GM23338 (cell line): ENCODE measurements at regions not wholly inside any gene's neighbourhood (a gene's known extent, or its start where the extent isn't known, plus 50 kb on each side); places are given as distances from the start of the nearest gene placed in this dataset.

Source experiments
- ATAC-seq: fragments of 200-7000 bp; cut with Tn5 transposase; 3 replicates; pipeline ENCODE4 v1.9.1; 2020
- DNase-seq: peaks from one replicate; pipeline ENCODE4 v3.0.0-alpha.2; 2015; ENCODE audit warnings: low spot score
- H2AFZ ChIP-seq: fragments of 200-600 bp; sonication (generic); 2 replicates; pipeline ENCODE4 v1.8.0; 2016; ENCODE audit warnings: antibody characterized with exemption, mild to moderate bottlenecking, moderate library complexity
- H3F3A ChIP-seq: fragments of 200-600 bp; sonication (generic); replicated peaks from 2 replicates; pipeline ENCODE4 v1.8.0; 2017; ENCODE audit warnings: antibody characterized with exemption, mixed run types, low read depth
- H3K27ac ChIP-seq: fragments of 200-600 bp; sonication (generic); 2 replicates; pipeline ENCODE4 v1.6.1; 2016; ENCODE audit warnings: low read depth
- H3K27me3 ChIP-seq: fragments of 200-600 bp; sonication (generic); 2 replicates; pipeline ENCODE4 v1.8.0; 2016; ENCODE audit warnings: mild to moderate bottlenecking, mixed run types, moderate library complexity; ENCODE audit not compliant: insufficient read depth
- H3K36me3 ChIP-seq: fragments of 200-600 bp; sonication (generic); 2 replicates; pipeline ENCODE4 v1.8.0; 2016; ENCODE audit warnings: mild to moderate bottlenecking; ENCODE audit not compliant: insufficient read depth
- H3K4me1 ChIP-seq: fragments of 200-600 bp; sonication (generic); 2 replicates; pipeline ENCODE4 v1.8.0; 2016; ENCODE audit warnings: mild to moderate bottlenecking, moderate library complexity; ENCODE audit not compliant: insufficient read depth
- H3K4me2 ChIP-seq: fragments of 200-600 bp; sonication (generic); 2 replicates; pipeline ENCODE4 v1.7.1; 2017; ENCODE audit warnings: mixed run types
- H3K4me3 ChIP-seq: fragments of 200-600 bp; sonication (generic); 2 replicates; pipeline ENCODE4 v1.6.1; 2016; ENCODE audit warnings: mixed run types
- H3K79me2 ChIP-seq: fragments of 200-600 bp; sonication (generic); replicated peaks from 2 replicates; pipeline ENCODE4 v1.8.0; 2017; ENCODE audit warnings: mild to moderate bottlenecking; ENCODE audit not compliant: insufficient read depth
- H3K9me2 ChIP-seq: fragments of 200-600 bp; sonication (generic); 2 replicates; pipeline ENCODE4 v1.8.0; 2017; ENCODE audit not compliant: insufficient read depth
- H4K20me1 ChIP-seq: fragments of 200-600 bp; sonication (generic); replicated peaks from 2 replicates; pipeline ENCODE4 v1.8.0; 2017; ENCODE audit warnings: mild to moderate bottlenecking; ENCODE audit not compliant: insufficient read depth
- H3K27ac Mint-ChIP-seq: 2 replicates; pipeline ENCODE4 v1.8.0; 2020; ENCODE audit warnings: inconsistent platforms, mild to moderate bottlenecking, moderate library complexity, mixed read lengths
- H3K27me3 Mint-ChIP-seq: 3 replicates; pipeline ENCODE4 v1.8.0; 2022; ENCODE audit warnings: low read depth, mild to moderate bottlenecking, moderate library complexity, mixed read lengths, inconsistent platforms; ENCODE audit not compliant: insufficient read depth, poor library complexity
- H3K36me3 Mint-ChIP-seq: 3 replicates; pipeline ENCODE4 v1.8.0; 2021; ENCODE audit warnings: low read depth, mild to moderate bottlenecking, inconsistent platforms, moderate library complexity, mixed read lengths
- H3K4me1 Mint-ChIP-seq: 3 replicates; pipeline ENCODE4 v1.8.0; 2020; ENCODE audit warnings: mild to moderate bottlenecking, inconsistent platforms, mixed read lengths
- H3K4me3 Mint-ChIP-seq: 3 replicates; pipeline ENCODE4 v1.8.0; 2021; ENCODE audit warnings: moderate library complexity, mild to moderate bottlenecking, inconsistent platforms, mixed read lengths
- H3K9me3 Mint-ChIP-seq: 3 replicates; pipeline ENCODE4 v1.8.0; 2020; ENCODE audit warnings: moderate library complexity, mild to moderate bottlenecking, inconsistent platforms, mixed read lengths
- CREB1 ChIP-seq: fragments of 250-450 bp; sonication (Bioruptor Pico); IDR thresholded peaks from 2 replicates; pipeline ENCODE4 v1.5.0; 2020; ENCODE audit warnings: low read depth, mild to moderate bottlenecking, moderate library complexity
- EZH2 ChIP-seq: fragments of 200-600 bp; sonication (generic); IDR thresholded peaks from one replicate; pipeline ENCODE4 v1.8.0; 2017; ENCODE audit warnings: antibody characterized with exemption, mild to moderate bottlenecking, low read depth; ENCODE audit not compliant: unreplicated experiment
- EZH2phosphoT487 ChIP-seq: fragments of 200-600 bp; sonication (generic); IDR thresholded peaks from one replicate; pipeline ENCODE4 v1.8.1; 2018; ENCODE audit warnings: antibody characterized with exemption; ENCODE audit not compliant: unreplicated experiment
- JUNB ChIP-seq: IDR thresholded peaks from one replicate; pipeline ENCODE4 v1.6.1; 2016; ENCODE audit warnings: antibody characterized with exemption; ENCODE audit not compliant: unreplicated experiment
- NANOG ChIP-seq: IDR thresholded peaks from 2 replicates; pipeline ENCODE4 v1.6.1; 2016; ENCODE audit warnings: antibody characterized with exemption, borderline replicate concordance
- STAT1 ChIP-seq: IDR thresholded peaks from one replicate; pipeline ENCODE4 v1.6.1; 2016; ENCODE audit warnings: antibody characterized with exemption; ENCODE audit not compliant: unreplicated experiment
- ZNF114 ChIP-seq: fragments of 250-450 bp; sonication (Bioruptor Pico); IDR thresholded peaks from 2 replicates; pipeline ENCODE4 v1.5.0; 2020; ENCODE audit warnings: mild to moderate bottlenecking, moderate library complexity
- ZNF331 ChIP-seq: fragments of 250-450 bp; sonication (Bioruptor Pico); IDR thresholded peaks from 2 replicates; pipeline ENCODE4 v1.5.0; 2020; ENCODE audit warnings: low read depth, mild to moderate bottlenecking, moderate library complexity
- TF ChIP-seq, protein P1 (sequence below), 2 experiments: fragments of 200-600 bp in 1 of 2; sonication (generic) in 1 of 2; conservative IDR thresholded peaks; 2 replicates each; pipeline versions ENCODE4 v1.5.1 to v1.6.1; 2016 to 2017; ENCODE audit warnings: antibody characterized with exemption in 2 of 2, low read depth in 2 of 2, mild to moderate bottlenecking in 2 of 2, moderate library complexity in 1 of 2
- TF ChIP-seq, protein P2 (sequence below): fragments of 250-450 bp; sonication (Bioruptor Pico); IDR thresholded peaks from 2 replicates; pipeline ENCODE4 v1.5.0; 2020; ENCODE audit warnings: mild to moderate bottlenecking, moderate library complexity
- TF ChIP-seq, protein P3 (sequence below): IDR thresholded peaks from one replicate; pipeline ENCODE4 v1.6.1; 2018; ENCODE audit warnings: antibody characterized with exemption; ENCODE audit not compliant: unreplicated experiment

DNA sequence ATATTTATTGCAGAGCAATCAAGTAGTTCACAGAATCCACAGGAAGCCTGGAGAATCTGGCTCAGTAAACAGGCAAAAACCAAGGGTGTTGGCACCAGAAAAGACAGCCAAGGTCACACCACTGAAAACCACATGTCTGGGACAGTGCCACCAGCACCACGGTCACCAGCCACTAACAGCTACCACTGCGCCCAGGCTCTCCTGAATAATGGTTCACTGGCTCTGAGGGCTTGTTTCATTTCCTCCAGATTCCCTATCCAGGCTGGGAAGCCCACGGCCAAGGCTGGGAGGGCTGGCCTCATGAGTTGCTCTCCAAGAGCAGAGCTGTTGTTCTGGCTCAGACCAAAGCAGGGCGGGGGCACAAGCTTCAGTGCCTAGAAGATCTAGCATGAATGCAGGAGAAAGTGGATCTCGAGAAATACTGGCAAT, 54.5 kb upstream of the PTGFRN start (continued):
- TF ChIP-seq, protein P1, sequence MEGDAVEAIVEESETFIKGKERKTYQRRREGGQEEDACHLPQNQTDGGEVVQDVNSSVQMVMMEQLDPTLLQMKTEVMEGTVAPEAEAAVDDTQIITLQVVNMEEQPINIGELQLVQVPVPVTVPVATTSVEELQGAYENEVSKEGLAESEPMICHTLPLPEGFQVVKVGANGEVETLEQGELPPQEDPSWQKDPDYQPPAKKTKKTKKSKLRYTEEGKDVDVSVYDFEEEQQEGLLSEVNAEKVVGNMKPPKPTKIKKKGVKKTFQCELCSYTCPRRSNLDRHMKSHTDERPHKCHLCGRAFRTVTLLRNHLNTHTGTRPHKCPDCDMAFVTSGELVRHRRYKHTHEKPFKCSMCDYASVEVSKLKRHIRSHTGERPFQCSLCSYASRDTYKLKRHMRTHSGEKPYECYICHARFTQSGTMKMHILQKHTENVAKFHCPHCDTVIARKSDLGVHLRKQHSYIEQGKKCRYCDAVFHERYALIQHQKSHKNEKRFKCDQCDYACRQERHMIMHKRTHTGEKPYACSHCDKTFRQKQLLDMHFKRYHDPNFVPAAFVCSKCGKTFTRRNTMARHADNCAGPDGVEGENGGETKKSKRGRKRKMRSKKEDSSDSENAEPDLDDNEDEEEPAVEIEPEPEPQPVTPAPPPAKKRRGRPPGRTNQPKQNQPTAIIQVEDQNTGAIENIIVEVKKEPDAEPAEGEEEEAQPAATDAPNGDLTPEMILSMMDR (conservative IDR thresholded peaks at IDR 0.05; ENCODE audit: low read depth in 2 of 2), result no peak
- TF ChIP-seq ZNF114 (CRISPR knock-in tag), result no peak
- no peak for TF ChIP-seq EZH2

DNA sequence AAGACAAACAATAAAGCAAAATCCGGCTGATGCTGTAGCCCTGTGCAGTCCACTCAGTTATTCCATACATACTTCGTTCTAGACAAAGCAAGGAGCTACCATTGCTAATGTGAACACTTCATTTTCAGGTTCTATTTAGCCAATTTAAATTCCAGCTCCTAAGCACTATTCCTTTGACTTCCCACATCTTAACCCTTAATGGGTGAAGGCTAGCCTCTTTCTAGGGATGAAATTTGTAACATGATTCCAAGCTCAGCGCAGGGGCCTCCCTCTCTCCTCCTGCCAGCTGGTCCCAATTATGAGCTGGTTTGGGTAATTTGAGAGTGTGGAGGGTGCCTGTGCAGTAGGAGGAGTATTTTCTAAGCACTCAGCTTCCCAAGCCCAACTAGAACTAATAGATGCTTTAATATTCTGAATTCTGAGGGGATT, 53.9 kb upstream of the PTGFRN start:
- ATAC-seq (peak; percentile 9; the same call in 2 of the 3 replicates), DNase-seq (no peak)
- Histone ChIP-seq H3F3A (0 out of 2 replicates have a peak, but pooled peaks cover 3% of the 10 kb centered on the region), H3K27ac (peak overlapping the region; percentile 83; the same call in 1 of the 2 replicates), H4K20me1 (no peaks in the 10 kb centered on the region), H3K9me2 (peaks cover 3% of the 10 kb centered on the region; the same call in 1 of the 2 replicates), H3K4me1 (peaks cover 58% of the 10 kb centered on the region), H3K4me2 (peak overlapping the region; percentile 67), H2AFZ (peak overlapping the region; percentile 16), H3K4me3 (no peak overlapping the region), H3K79me2 (no peaks in the 10 kb centered on the region), H3K36me3 (no peaks in the 10 kb centered on the region), H3K27me3 (no peaks in the 10 kb centered on the region)
- Mint-ChIP-seq H3K4me1 (peaks cover 62% of the 10 kb centered on the region), H3K9me3 (no peaks in the 10 kb centered on the region), H3K36me3 (0 out of 3 replicates have a peak, but pooled peaks cover 4% of the 10 kb centered on the region), H3K27ac (peak overlapping the region; percentile 98), H3K27me3 (no peaks in the 10 kb centered on the region), H3K4me3 (no peak overlapping the region)
- TF ChIP-seq STAT1 (no peak), ZNF331 (CRISPR knock-in tag) (no peak), JUNB (no peak), CREB1 (no peak), NANOG (no peak), EZH2phosphoT487 (no peak)
- TF ChIP-seq, protein P2, sequence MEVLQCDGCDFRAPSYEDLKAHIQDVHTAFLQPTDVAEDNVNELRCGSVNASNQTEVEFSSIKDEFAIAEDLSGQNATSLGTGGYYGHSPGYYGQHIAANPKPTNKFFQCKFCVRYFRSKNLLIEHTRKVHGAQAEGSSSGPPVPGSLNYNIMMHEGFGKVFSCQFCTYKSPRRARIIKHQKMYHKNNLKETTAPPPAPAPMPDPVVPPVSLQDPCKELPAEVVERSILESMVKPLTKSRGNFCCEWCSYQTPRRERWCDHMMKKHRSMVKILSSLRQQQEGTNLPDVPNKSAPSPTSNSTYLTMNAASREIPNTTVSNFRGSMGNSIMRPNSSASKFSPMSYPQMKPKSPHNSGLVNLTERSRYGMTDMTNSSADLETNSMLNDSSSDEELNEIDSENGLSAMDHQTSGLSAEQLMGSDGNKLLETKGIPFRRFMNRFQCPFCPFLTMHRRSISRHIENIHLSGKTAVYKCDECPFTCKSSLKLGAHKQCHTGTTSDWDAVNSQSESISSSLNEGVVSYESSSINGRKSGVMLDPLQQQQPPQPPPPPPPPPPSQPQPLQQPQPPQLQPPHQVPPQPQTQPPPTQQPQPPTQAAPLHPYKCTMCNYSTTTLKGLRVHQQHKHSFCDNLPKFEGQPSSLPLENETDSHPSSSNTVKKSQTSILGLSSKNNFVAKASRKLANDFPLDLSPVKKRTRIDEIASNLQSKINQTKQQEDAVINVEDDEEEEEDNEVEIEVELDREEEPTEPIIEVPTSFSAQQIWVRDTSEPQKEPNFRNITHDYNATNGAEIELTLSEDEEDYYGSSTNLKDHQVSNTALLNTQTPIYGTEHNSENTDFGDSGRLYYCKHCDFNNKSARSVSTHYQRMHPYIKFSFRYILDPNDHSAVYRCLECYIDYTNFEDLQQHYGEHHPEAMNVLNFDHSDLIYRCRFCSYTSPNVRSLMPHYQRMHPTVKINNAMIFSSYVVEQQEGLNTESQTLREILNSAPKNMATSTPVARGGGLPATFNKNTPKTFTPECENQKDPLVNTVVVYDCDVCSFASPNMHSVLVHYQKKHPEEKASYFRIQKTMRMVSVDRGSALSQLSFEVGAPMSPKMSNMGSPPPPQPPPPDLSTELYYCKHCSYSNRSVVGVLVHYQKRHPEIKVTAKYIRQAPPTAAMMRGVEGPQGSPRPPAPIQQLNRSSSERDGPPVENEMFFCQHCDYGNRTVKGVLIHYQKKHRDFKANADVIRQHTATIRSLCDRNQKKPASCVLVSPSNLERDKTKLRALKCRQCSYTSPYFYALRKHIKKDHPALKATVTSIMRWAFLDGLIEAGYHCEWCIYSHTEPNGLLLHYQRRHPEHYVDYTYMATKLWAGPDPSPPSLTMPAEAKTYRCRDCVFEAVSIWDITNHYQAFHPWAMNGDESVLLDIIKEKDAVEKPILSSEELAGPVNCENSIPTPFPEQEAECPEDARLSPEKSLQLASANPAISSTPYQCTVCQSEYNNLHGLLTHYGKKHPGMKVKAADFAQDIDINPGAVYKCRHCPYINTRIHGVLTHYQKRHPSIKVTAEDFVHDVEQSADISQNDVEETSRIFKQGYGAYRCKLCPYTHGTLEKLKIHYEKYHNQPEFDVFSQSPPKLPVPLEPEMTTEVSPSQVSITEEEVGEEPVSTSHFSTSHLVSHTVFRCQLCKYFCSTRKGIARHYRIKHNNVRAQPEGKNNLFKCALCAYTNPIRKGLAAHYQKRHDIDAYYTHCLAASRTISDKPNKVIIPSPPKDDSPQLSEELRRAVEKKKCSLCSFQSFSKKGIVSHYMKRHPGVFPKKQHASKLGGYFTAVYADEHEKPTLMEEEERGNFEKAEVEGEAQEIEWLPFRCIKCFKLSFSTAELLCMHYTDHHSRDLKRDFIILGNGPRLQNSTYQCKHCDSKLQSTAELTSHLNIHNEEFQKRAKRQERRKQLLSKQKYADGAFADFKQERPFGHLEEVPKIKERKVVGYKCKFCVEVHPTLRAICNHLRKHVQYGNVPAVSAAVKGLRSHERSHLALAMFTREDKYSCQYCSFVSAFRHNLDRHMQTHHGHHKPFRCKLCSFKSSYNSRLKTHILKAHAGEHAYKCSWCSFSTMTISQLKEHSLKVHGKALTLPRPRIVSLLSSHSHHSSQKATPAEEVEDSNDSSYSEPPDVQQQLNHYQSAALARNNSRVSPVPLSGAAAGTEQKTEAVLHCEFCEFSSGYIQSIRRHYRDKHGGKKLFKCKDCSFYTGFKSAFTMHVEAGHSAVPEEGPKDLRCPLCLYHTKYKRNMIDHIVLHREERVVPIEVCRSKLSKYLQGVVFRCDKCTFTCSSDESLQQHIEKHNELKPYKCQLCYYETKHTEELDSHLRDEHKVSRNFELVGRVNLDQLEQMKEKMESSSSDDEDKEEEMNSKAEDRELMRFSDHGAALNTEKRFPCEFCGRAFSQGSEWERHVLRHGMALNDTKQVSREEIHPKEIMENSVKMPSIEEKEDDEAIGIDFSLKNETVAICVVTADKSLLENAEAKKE (CRISPR knock-in tag), result no peak
- TF ChIP-seq, protein P1 (conservative IDR thresholded peaks at IDR 0.05; ENCODE audit: low read depth in 2 of 2), result no peak
- TF ChIP-seq, protein P3, sequence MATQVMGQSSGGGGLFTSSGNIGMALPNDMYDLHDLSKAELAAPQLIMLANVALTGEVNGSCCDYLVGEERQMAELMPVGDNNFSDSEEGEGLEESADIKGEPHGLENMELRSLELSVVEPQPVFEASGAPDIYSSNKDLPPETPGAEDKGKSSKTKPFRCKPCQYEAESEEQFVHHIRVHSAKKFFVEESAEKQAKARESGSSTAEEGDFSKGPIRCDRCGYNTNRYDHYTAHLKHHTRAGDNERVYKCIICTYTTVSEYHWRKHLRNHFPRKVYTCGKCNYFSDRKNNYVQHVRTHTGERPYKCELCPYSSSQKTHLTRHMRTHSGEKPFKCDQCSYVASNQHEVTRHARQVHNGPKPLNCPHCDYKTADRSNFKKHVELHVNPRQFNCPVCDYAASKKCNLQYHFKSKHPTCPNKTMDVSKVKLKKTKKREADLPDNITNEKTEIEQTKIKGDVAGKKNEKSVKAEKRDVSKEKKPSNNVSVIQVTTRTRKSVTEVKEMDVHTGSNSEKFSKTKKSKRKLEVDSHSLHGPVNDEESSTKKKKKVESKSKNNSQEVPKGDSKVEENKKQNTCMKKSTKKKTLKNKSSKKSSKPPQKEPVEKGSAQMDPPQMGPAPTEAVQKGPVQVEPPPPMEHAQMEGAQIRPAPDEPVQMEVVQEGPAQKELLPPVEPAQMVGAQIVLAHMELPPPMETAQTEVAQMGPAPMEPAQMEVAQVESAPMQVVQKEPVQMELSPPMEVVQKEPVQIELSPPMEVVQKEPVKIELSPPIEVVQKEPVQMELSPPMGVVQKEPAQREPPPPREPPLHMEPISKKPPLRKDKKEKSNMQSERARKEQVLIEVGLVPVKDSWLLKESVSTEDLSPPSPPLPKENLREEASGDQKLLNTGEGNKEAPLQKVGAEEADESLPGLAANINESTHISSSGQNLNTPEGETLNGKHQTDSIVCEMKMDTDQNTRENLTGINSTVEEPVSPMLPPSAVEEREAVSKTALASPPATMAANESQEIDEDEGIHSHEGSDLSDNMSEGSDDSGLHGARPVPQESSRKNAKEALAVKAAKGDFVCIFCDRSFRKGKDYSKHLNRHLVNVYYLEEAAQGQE, result no peak
